ENCODE measurements at regions not wholly inside any gene's neighbourhood (a gene's known extent, or its start where the extent isn't known, plus 50 kb on each side); places are given as distances from the start of the nearest gene placed in this dataset.
A peak's percentile ranks its signal among the peaks of the same experiment; 100 is the strongest.
"Not testable (repeated sequence)": the region's sequence is repeated elsewhere in the genome, so short reads cannot be mapped to it uniquely, and the experiment has no call there.

- no peaks in the 10 kb centered on the region for H3K9me3 ChIP-seq (replicated peaks)
- peaks cover 4% of the 10 kb centered on the region for H3K4me1 ChIP-seq (replicated peaks)
- H3K27ac ChIP-seq: no peak overlapping the region
- no peaks in the 10 kb centered on the region for H3K36me3 ChIP-seq
- H3K4me3 ChIP-seq: no peak overlapping the region
- DNase-seq (ENCODE audit: low read depth in 1 of 2, low spot score in 2 of 2): peak in 1 of 2 experiments; percentile 21
- no peaks in the 10 kb centered on the region for H3K27me3 ChIP-seq (replicated peaks)
Measured at GRCh38 chr5:135738564-135738875, 95.9 kb upstream of the SLC25A48 start.

- Histone ChIP-seq H3K27me3 (replicated peaks) (no peaks in the 10 kb centered on the region), H3K27ac (no peak overlapping the region), H3K4me1 (replicated peaks) (peaks cover 4% of the 10 kb centered on the region), H3K9me3 (replicated peaks) (no peaks in the 10 kb centered on the region), H3K36me3 (no peaks in the 10 kb centered on the region), H3K4me3 (no peak overlapping the region)
- peak in 1 of 2 experiments; percentile 34 for DNase-seq (ENCODE audit: low read depth in 1 of 2, low spot score in 2 of 2)
Measured at GRCh38 chr5:135737701-135738563, 96.5 kb upstream of the SLC25A48 start.

GRCh38 chr5:135736952-135737351 lies 97.5 kb upstream of the SLC25A48 start:
- not testable (repeated sequence) for H3K4me3 ChIP-seq

GRCh38 chr5:135735831-135736230 lies 98.6 kb upstream of the SLC25A48 start:
- DNase-seq (ENCODE audit: low read depth in 1 of 2, low spot score in 2 of 2): peak in 1 of 2 experiments; percentile 15
- Histone ChIP-seq H3K27me3 (replicated peaks) (no peaks in the 10 kb centered on the region), H3K4me3 (no peak overlapping the region), H3K9me3 (replicated peaks) (no peaks in the 10 kb centered on the region), H3K4me1 (replicated peaks) (peaks cover 4% of the 10 kb centered on the region), H3K27ac (no peak overlapping the region), H3K36me3 (no peaks in the 10 kb centered on the region)

More at GRCh38 chr5:135736952-135737351, 97.5 kb upstream of the SLC25A48 start:
- not testable (repeated sequence) for H3K27ac ChIP-seq; H3K4me1 ChIP-seq (replicated peaks); H3K27me3 ChIP-seq (replicated peaks); H3K36me3 ChIP-seq; H3K9me3 ChIP-seq (replicated peaks)
- DNase-seq (ENCODE audit: low read depth in 1 of 2, low spot score in 2 of 2): peak in 1 of 2 experiments; percentile 16

GRCh38 chr5:135734956-135735355 lies 99.5 kb upstream of the SLC25A48 start:
- peak in 1 of 2 experiments; percentile 30 for DNase-seq (ENCODE audit: low read depth in 1 of 2, low spot score in 2 of 2)
- not testable (repeated sequence) for H3K27ac ChIP-seq

GRCh38 chr5:135731034-135731433 lies 103.4 kb upstream of the SLC25A48 start:
- not testable (repeated sequence) for H3K4me3 ChIP-seq; H3K27ac ChIP-seq; H3K27me3 ChIP-seq (replicated peaks); H3K36me3 ChIP-seq; H3K9me3 ChIP-seq (replicated peaks); DNase-seq (ENCODE audit: low read depth in 1 of 2, low spot score in 2 of 2)
- H3K4me1 ChIP-seq (replicated peaks): peaks cover 11% of the 10 kb centered on the region

More at GRCh38 chr5:135734956-135735355, 99.5 kb upstream of the SLC25A48 start:
- not testable (repeated sequence) for H3K4me3 ChIP-seq; H3K36me3 ChIP-seq; H3K4me1 ChIP-seq (replicated peaks); H3K9me3 ChIP-seq (replicated peaks); H3K27me3 ChIP-seq (replicated peaks)

- not testable (repeated sequence) for H3K4me3 ChIP-seq; H3K9me3 ChIP-seq (replicated peaks); H3K27ac ChIP-seq; DNase-seq (ENCODE audit: low read depth in 1 of 2, low spot score in 2 of 2); H3K27me3 ChIP-seq (replicated peaks); H3K36me3 ChIP-seq
- peaks cover 11% of the 10 kb centered on the region for H3K4me1 ChIP-seq (replicated peaks)
Measured at GRCh38 chr5:135730161-135730560, 104.3 kb upstream of the SLC25A48 start.

GRCh38 chr5:135729321-135729786 lies 105.1 kb upstream of the SLC25A48 start:
- no peaks in the 10 kb centered on the region for H3K9me3 ChIP-seq (replicated peaks)
- H3K36me3 ChIP-seq: no peaks in the 10 kb centered on the region
- H3K27ac ChIP-seq: no peak overlapping the region
- peaks cover 11% of the 10 kb centered on the region for H3K4me1 ChIP-seq (replicated peaks)
- DNase-seq (ENCODE audit: low read depth in 1 of 2, low spot score in 2 of 2): peak in 1 of 2 experiments; percentile 50
- no peak overlapping the region for H3K4me3 ChIP-seq
- no peaks in the 10 kb centered on the region for H3K27me3 ChIP-seq (replicated peaks)

GRCh38 chr5:135724617-135725016 lies 109.8 kb upstream of the SLC25A48 start:
- no peaks in the 10 kb centered on the region for H3K9me3 ChIP-seq (replicated peaks)
- H3K27me3 ChIP-seq (replicated peaks): no peaks in the 10 kb centered on the region
- no peaks in the 10 kb centered on the region for H3K36me3 ChIP-seq
- H3K4me3 ChIP-seq: no peak overlapping the region
- DNase-seq (ENCODE audit: low read depth in 1 of 2, low spot score in 2 of 2): no peak
- peaks cover 16% of the 10 kb centered on the region for H3K4me1 ChIP-seq (replicated peaks)
- no peak overlapping the region for H3K27ac ChIP-seq

- Histone ChIP-seq H3K9me3 (replicated peaks) (no peaks in the 10 kb centered on the region), H3K4me1 (replicated peaks) (peaks cover 18% of the 10 kb centered on the region), H3K27ac (no peak overlapping the region), H3K36me3 (no peaks in the 10 kb centered on the region), H3K4me3 (no peak overlapping the region), H3K27me3 (replicated peaks) (no peaks in the 10 kb centered on the region)
- no peak for DNase-seq (ENCODE audit: low read depth in 1 of 2, low spot score in 2 of 2)
Measured at GRCh38 chr5:135723491-135723890, 111.0 kb upstream of the SLC25A48 start.

- no peaks in the 10 kb centered on the region for H3K36me3 ChIP-seq
- no peak overlapping the region for H3K27ac ChIP-seq
- peaks cover 24% of the 10 kb centered on the region for H3K4me1 ChIP-seq (replicated peaks)
- H3K27me3 ChIP-seq (replicated peaks): no peaks in the 10 kb centered on the region
- H3K9me3 ChIP-seq (replicated peaks): no peaks in the 10 kb centered on the region
- H3K4me3 ChIP-seq: no peak overlapping the region
- DNase-seq (ENCODE audit: low read depth in 1 of 2, low spot score in 2 of 2): no peak
Measured at GRCh38 chr5:135721548-135722090, 112.8 kb upstream of the SLC25A48 start.

GRCh38 chr5:135720191-135720590 lies 114.3 kb upstream of the SLC25A48 start:
- Histone ChIP-seq H3K4me1 (replicated peaks) (peaks cover 34% of the 10 kb centered on the region), H3K27ac (no peak overlapping the region), H3K36me3 (no peaks in the 10 kb centered on the region), H3K27me3 (replicated peaks) (no peaks in the 10 kb centered on the region), H3K9me3 (replicated peaks) (no peaks in the 10 kb centered on the region), H3K4me3 (no peak overlapping the region)
- no peak for DNase-seq (ENCODE audit: low read depth in 1 of 2, low spot score in 2 of 2)

- Histone ChIP-seq H3K9me3 (replicated peaks) (no peaks in the 10 kb centered on the region), H3K27me3 (replicated peaks) (no peaks in the 10 kb centered on the region), H3K4me1 (replicated peaks) (peaks cover 40% of the 10 kb centered on the region), H3K27ac (no peak overlapping the region), H3K36me3 (no peaks in the 10 kb centered on the region), H3K4me3 (no peak overlapping the region)
- no peak for DNase-seq (ENCODE audit: low read depth in 1 of 2, low spot score in 2 of 2)
Measured at GRCh38 chr5:135719428-135720063, 114.9 kb upstream of the SLC25A48 start.

- Histone ChIP-seq H3K27ac (no peak overlapping the region), H3K9me3 (replicated peaks) (no peaks in the 10 kb centered on the region), H3K4me1 (replicated peaks) (peaks cover 49% of the 10 kb centered on the region), H3K4me3 (no peak overlapping the region), H3K27me3 (replicated peaks) (no peaks in the 10 kb centered on the region), H3K36me3 (no peaks in the 10 kb centered on the region)
- no peak for DNase-seq (ENCODE audit: low read depth in 1 of 2, low spot score in 2 of 2)
Measured at GRCh38 chr5:135718651-135719050, 115.8 kb upstream of the SLC25A48 start.
